ENCODE measurements at regions not wholly inside any gene's neighbourhood (a gene's known extent, or its start where the extent isn't known, plus 50 kb on each side); places are given as distances from the start of the nearest gene placed in this dataset.

- H2BK20ac ChIP-seq (ENCODE audit: low read depth, low read length), result no peak overlapping the region
- no peak for ATAC-seq (ENCODE audit: low read depth)
- no peak overlapping the region for H2AK9ac ChIP-seq (replicated peaks; ENCODE audit: low read depth, low read length, poor library complexity)
- H3K4me2 ChIP-seq (ENCODE audit: low read depth, low read length), result no peak overlapping the region
- H2AK5ac ChIP-seq (ENCODE audit: low read depth, low read length), result no peak overlapping the region
- H2BK5ac ChIP-seq (ENCODE audit: low read depth, low read length, poor library complexity, severe bottlenecking), result no peak overlapping the region
- H3K36me3 ChIP-seq (ENCODE audit: control insufficient read depth, insufficient read depth, low read length), result no peaks in the 10 kb centered on the region
- no peaks in the 10 kb centered on the region for H3K9me1 ChIP-seq (ENCODE audit: insufficient read depth, low read length)
- no peak overlapping the region for H3K18ac ChIP-seq (ENCODE audit: low read depth, low read length)
- ChIA-PET POLR2A (ENCODE audit: unreplicated experiment) (no interaction called here), CTCF (no interaction called here)
- no peak overlapping the region for H3K9ac ChIP-seq (ENCODE audit: low read depth, low read length)
- no peak overlapping the region for H3K4me3 ChIP-seq (ENCODE audit: insufficient read depth, low read depth, low read length)
- no peak overlapping the region for H3K27ac ChIP-seq (ENCODE audit: insufficient read depth, low read length)
- in situ Hi-C loops (cut with MboI; ENCODE audit: low sequenced_read_pairs), result no loop called here
- no peak overlapping the region for H3K23ac ChIP-seq (ENCODE audit: low read depth, low read length)
- H3K4me1 ChIP-seq (ENCODE audit: control insufficient read depth, insufficient read depth, low read length), result no peaks in the 10 kb centered on the region
- H2BK120ac ChIP-seq (ENCODE audit: low read depth, low read length), result no peak overlapping the region
- no peak overlapping the region for H2BK15ac ChIP-seq (ENCODE audit: low read depth, low read length)
- H4K91ac ChIP-seq (ENCODE audit: insufficient read depth, low read depth, low read length), result no peak overlapping the region
- no peaks in the 10 kb centered on the region for H3K27me3 ChIP-seq (ENCODE audit: control insufficient read depth, insufficient read depth, low read length)
- H4K5ac ChIP-seq (ENCODE audit: low read depth, low read length), result no peak overlapping the region
- no peak overlapping the region for H3K14ac ChIP-seq (replicated peaks; ENCODE audit: low read depth, low read length)
- no TSS peak for BruUV-seq (replicated peaks)
- intact Hi-C loops (cut with micrococcal nuclease), result no loop called here
- dilution Hi-C loops (cut with HindIII; ENCODE audit: low sequenced_read_pairs, unreplicated experiment), result no loop called here
- TF ChIP-seq MAFK (IDR thresholded peaks at IDR 0.05; ENCODE audit: low read depth, low read length) (no peak), MAZ (IDR thresholded peaks at IDR 0.05; ENCODE audit: borderline replicate concordance, low read depth, low read length) (no peak), ELK1 (IDR thresholded peaks at IDR 0.05; ENCODE audit: borderline replicate concordance, low read depth, low read length) (no peak), SMC3 (IDR thresholded peaks at IDR 0.05; ENCODE audit: low read depth, low read length) (no peak), CHD1 (IDR thresholded peaks at IDR 0.05; ENCODE audit: low read depth, low read length) (no peak), CEBPB (IDR thresholded peaks at IDR 0.05; ENCODE audit: low read depth, low read length) (no peak), USF2 (IDR thresholded peaks at IDR 0.05; ENCODE audit: low read depth, low read length) (no peak), MXI1 (IDR thresholded peaks at IDR 0.05; ENCODE audit: borderline replicate concordance, low read depth, low read length) (no peak), BHLHE40 (IDR thresholded peaks at IDR 0.05; ENCODE audit: low read depth, low read length) (no peak), FOS (IDR thresholded peaks at IDR 0.05; ENCODE audit: low read depth, low read length) (no peak), CTCF (conservative IDR thresholded peaks at IDR 0.05; ENCODE audit: low read depth, low read length) (no peak), RFX5 (IDR thresholded peaks at IDR 0.05; ENCODE audit: low read depth, low read length) (no peak), POLR2A (IDR thresholded peaks at IDR 0.05; ENCODE audit: low read depth, low read length) (no peak), NFE2L2 (IDR thresholded peaks at IDR 0.05; ENCODE audit: low read depth, low read length) (no peak), RCOR1 (IDR thresholded peaks at IDR 0.05; ENCODE audit: insufficient replicate concordance, low read length) (no peak), RAD21 (IDR thresholded peaks at IDR 0.05; ENCODE audit: low read length) (no peak)
- H4K20me1 ChIP-seq (ENCODE audit: insufficient read depth, low read length), result no peaks in the 10 kb centered on the region
- H3K56ac ChIP-seq (ENCODE audit: extremely low read depth, insufficient read depth, low read length), result no peak overlapping the region
- no peak for DNase-seq
- no peak overlapping the region for H2AFZ ChIP-seq (replicated peaks; ENCODE audit: low read length, poor library complexity)
- no peak overlapping the region for H3K4ac ChIP-seq (ENCODE audit: low read depth, low read length)
- no peak overlapping the region for H4K8ac ChIP-seq (ENCODE audit: low read depth in 2 of 2, low read length in 2 of 2)
- WGBS, 2 experiments (ENCODE audit: extremely low coverage in 2 of 2, insufficient read length in 1 of 2), result no CpG with 5 or more reads among the region's 1 CpG
- no peaks in the 10 kb centered on the region for H3K79me1 ChIP-seq (ENCODE audit: low read depth in 1 of 2, low read length in 2 of 2)
- H3K9me3 ChIP-seq (ENCODE audit: control insufficient read depth, insufficient read depth, low read length), result no peaks in the 10 kb centered on the region; the same call in 1 of the 2 replicates
Observed at GRCh38 chrX:4570151-4570550, 856.7 kb upstream of the PRKX start.

All from IMR-90 (cell line).